GM21515 (cell line): ENCODE measurements at regions not wholly inside any gene's neighbourhood (a gene's known extent, or its start where the extent isn't known, plus 50 kb on each side); places are given as distances from the start of the nearest gene placed in this dataset.

Experiments
- ATAC-seq: cut with Tn5 transposase; IDR thresholded peaks from one replicate; pipeline ENCODE4 v1.9.1; 2021; ENCODE audit not compliant: unreplicated experiment

- no peak for ATAC-seq
These were observed 665.1 kb upstream of the ZEB2 start for GRCh38 chr2:145184741-145185651.

DNA sequence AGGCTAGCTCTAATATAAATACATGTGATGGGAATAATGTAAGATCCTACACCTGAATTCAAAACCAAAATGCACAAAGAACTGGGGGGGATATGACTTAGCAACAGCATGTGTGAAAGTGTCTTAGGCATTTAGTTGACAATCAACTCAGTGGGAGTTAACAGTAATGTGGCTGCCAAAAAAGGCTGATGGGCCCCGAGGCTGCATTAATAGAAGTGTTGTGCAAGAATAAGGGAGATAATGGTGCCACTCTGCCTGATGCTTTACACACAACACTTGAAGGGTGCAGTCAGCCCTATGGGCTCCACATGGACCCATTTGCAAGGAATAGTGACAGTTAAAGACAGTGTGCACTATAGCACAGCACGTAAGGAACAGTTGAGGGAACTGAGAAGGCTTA lies 649.4 kb upstream of the ZEB2 start:
- ATAC-seq, result no peak

DNA sequence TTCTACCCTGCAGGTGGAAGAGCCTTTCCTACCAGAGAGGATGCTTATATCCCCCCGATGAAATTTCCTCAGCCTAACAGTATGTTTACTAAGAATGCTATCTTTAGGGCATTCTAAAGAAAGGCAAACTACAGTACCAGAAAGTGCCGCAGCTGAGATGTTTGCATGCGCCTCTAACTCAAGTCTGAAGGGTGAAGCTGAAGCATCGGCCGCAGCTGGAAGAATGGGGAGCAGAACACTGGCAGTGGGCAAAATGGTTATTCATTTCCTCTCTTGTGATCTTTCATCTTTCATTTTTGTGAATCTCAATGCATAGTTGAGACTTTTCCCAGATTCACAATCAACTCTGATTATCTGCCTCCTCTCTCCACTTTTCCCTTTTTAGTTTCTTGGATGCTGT lies 648.2 kb upstream of the ZEB2 start:
- ATAC-seq, result no peak

DNA sequence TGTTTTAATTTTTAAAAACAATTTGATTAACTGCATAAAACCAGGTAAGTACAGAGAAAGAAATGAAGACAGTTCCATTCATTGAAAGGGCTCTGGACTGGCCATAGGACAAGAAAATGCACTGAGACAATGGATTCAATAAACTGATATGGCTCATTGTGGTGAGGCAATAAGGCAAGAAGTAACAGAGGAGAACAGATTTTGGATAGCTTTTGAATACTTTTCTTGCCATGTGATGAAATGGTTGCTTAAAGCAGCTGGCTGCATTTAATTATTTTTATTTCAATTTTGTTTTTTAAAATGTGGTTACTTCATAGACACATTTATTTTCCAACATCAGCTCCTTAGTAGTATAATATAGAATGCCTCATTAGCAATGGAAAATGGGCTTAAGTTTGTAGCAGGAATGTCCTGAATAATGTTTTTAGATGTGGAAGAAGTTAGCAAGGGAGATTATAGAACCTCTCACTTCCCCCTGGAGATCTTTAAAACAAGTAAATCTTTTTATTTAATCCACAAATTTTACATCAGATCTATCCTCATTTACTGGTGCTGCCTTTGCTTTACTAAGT lies 646.9 kb upstream of the ZEB2 start:
- no peak for ATAC-seq

- no peak for ATAC-seq
These were observed 641.7 kb upstream of the ZEB2 start for GRCh38 chr2:145161656-145162055.

DNA sequence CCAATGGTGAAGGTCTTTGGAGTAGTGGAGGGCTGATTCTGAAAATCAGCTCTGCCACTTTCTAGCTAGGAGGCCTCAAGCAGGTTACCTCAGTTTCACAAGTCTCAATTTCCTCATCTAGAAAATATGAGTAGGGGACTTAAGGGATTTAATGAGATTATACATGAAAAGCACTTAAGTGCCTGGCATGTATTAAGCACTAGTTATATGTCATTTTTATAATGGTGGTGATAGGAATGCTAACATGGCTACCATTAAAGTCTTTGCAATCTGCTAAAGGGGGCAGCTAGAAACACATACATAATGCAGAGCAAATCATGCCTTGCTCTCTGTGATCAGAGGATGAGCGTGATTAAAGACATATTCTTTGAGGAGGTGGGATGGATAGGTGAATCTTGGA lies 640.9 kb upstream of the ZEB2 start:
- no peak for ATAC-seq

DNA sequence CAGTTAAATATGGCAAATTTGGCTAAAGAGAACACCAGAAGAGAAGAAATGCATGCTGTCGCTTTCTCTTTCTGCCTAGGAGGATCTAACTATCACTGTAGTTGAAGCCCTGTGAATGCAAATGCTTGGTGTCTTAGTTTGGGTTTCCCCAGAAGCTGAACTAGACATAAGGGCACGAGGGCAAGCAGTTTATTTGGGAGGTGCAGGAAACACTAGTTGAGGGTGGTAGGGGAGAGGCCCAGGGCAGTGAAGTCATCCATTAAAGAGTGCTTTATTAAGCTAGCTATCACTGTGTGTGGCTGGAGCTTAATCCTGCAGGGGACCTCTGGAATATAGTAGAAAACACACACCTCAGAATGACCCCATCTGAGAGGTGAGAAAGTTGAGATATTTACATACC lies 639.8 kb upstream of the ZEB2 start:
- no peak for ATAC-seq

DNA sequence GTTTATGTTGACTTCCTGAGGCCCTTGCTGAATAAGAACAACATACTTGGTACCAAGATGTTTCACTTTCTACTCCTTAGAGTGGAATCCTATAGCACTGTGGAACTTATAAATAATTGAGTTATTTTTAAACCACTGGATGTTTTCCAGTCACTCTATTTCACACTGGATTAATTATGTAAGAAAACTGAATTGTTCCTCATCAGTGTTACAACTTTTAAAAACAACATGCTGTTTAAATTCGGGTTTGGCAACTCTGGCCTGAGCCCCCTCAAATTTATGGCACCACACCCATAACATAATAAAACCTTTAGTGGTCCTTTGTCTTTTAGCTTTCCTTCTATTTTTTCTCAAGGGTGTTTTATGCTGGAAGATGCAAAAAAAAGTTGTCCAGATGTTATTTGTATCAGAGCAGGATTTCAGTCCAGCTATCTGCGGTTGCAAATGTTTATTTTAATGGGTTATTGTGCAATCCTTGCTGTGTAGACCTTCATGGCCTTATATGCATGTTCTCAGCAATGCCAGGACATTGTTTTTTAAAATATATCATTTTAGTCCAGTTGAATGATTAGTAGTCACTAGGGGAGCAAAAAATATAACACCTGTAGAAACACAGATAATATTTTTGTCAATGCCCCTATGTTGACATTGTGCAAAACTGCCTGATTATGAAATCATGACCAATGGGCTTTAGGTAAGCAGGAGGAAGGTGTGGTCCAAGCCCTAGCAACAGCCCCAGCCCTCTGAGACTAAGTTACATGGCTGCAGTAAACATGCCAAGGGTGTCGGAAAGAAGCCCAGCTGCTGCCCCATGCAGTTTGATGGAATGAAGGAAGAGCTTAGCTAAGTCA lies 638.0 kb upstream of the ZEB2 start:
- ATAC-seq, result no peak

DNA sequence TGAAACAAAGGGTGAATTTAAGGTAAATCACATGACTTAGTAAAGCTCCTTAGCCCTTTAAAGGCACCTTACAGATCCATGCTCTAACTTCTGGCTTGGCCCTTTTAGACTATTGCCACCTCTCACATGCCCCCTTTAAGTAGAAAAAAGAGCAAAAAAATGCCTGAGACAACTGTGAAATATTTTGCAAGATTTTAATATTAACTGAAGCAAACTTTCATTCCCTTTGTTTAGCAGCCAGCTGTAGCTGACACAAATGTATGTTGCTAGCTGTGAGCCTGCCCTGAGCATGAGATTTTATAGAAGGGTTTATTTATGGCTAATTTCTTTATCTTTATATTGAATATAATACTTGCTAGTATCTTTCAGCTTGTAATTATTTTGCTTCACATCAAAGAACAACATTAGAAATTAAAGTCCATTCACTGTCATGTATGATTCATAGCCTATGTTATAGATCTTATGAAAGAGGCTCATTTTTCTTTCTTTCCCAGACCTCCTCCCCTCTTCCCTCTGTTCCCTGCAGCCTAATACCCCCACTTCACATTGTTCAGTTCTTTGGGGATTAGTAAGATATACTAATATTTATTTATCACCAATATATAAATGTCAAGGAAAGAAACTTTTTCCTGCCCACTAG lies 637.2 kb upstream of the ZEB2 start:
- no peak for ATAC-seq

DNA sequence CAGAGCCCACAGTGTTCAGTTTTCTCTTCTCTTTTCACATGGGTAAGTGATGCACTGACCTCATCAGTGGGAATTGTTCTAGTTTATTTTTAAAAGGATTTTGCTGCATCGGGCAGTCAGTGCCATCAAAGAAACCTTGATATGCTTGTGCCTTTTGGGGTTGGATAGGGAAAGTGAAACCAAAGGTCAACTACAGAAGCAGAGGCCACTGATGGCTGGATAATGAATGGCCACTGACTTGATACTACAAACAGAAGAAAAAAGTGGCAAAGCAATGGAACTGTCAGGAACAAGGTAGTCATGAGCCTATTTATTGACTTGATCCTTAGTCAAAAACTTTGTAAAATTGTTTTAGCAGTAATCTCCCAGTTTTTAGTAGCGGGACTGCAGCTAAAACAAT lies 636.3 kb upstream of the ZEB2 start:
- ATAC-seq, result no peak

DNA sequence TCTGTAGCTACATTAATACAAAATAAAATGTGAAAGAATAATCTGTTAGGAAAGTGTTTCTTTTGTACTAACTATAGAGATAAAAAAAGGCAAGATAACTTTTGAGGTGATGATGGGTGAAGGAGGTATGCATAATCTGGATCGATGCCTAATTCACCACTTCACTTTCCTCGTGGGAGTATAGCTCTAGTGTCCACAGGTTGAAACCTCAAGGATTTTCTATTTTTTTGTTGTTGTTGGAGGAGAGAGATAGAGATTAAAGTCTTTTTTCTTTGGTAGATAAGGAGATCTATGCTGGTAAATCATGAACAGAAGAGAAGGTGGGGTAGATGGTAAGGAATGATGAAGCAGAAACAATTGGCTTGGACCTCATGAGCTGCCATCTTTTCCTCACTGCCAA lies 635.3 kb upstream of the ZEB2 start:
- no peak for ATAC-seq

DNA sequence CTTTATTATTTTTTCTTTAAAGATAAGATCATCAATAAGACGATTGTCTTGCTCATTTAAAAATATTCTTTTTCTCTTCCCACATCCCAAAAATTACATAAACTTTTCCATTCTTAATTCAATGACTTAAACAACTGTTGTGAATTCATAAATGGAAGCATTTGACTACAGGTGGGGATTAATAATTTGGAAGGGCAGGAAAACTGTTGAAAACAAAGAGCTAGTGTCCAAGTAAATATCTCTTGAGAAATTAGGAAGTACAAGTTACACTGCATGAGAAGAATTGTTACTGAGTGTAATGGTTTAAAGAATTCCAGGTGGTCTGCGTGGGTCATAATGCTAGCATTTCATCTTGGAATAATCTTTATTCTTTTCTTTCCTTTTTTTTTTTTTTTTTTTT lies 634.8 kb upstream of the ZEB2 start:
- ATAC-seq, result no peak

- no peak for ATAC-seq
These were observed 626.8 kb upstream of the ZEB2 start for GRCh38 chr2:145146691-145147090.

DNA sequence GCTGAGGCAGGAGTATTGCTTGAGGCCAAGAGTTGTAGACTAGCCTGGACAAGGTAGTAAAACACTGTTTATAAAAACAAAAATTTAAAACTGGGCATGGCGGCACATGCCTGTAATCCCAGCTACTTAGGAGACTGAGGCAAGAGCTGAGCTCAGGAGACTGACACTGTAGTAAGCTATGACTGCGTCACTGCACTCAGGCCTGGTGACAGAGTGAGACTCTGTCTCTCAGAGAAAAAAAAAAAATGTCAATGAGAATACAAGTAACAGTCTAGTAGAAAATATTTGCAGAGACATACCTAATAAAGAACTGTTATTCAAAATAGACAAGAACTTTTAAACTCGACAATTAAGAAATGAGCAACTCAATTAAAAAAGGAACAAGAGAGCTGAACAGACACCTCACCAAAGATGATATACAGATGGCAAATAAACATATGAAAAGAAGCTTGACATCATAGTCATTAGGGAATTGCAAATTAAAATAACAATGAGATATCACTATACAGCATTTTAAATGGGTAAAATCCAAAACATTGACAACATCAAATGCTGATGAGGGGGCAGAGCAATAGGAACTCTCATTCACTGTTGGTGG lies 624.3 kb upstream of the ZEB2 start:
- no peak for ATAC-seq

DNA sequence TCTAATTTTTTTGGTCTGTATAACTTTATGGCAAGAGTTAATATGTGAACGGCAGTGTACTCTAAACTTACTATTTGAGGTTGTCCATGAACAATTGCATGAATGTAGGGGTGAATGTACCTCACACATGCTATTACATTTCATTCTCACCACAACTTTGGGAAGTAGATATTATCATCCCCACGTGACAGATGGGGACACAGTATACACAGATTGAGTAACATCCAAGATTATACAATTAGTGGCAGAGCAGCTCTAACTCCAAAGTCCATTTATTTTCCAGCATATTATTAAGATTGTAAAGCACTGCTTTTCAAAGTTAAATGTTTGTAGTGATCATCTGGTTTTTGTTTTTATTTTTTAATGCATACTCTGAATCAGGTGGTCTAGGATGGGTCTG lies 622.1 kb upstream of the ZEB2 start:
- no peak for ATAC-seq

DNA sequence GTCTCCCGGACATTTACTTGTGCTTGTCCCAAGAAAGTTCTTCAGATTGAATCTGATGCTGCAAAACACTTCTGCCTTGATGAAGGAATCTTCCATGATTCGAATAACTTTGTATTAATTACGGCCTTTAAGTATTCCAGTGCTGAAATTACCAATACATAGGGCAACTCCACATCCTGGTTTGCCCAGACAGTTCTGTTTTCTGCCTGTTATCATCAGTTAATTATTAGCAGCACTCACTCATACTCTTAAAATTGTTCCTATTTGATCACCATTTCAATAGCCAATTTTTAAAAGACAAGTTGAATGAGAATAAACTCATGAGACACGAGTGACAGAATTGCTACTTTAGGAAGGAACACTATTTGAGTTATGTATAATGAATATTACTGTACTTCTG lies 620.7 kb upstream of the ZEB2 start:
- no peak for ATAC-seq

DNA sequence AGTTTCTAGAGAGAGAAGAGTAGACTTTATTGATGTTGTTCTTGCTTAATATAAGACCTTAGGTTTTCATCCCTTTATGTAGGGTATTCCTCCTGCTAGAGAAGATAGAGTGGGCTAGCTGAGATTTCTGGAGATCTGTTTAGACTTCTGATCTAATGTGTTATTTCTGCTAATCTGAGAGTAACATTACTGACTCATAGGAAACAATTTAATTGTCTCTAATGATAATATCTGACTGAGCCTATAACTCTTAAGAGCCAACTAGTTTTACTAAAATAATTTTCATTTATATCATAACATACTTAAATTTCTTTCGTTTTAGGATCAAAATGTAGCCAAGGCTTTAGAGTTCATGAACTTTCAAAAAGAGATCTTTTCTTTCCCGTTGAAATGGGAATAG lies 618.7 kb upstream of the ZEB2 start:
- no peak for ATAC-seq

- ATAC-seq, result no peak
These were observed 618.0 kb upstream of the ZEB2 start for GRCh38 chr2:145137901-145138300.

GRCh38 chr2:145137211-145137610 lies 617.3 kb upstream of the ZEB2 start:
- ATAC-seq, result no peak

GRCh38 chr2:145136702-145137101 lies 616.8 kb upstream of the ZEB2 start:
- no peak for ATAC-seq

DNA sequence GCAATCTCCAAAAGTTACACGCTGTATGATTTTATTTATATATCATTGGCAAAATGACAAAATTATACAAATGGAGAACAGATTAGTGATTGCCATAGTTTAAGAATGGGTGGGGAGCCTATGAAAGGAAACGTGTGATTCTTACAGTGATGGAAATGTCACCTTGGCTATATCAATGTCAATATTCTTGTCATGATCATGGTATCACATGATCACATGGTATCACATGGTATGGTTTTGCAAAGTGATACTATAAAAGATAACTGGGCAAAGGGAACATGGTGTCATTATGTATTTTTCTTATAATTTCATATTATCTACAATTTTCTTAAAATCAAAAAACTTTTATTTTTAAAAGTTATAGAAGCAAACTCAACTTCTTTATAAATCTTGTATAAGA lies 606.2 kb upstream of the ZEB2 start:
- ATAC-seq, result no peak
